Activated CD4-positive, alpha-beta T cell treated with anti-CD3 and anti-CD28 coated beads, Interleukin-2, amount 10 ng/mL, durations not matched to agents 7 days and 5 days (primary cell): ENCODE measurements at regions not wholly inside any gene's neighbourhood (a gene's known extent, or its start where the extent isn't known, plus 50 kb on each side); places are given as distances from the start of the nearest gene placed in this dataset.
"Not testable (repeated sequence)": the region's sequence is repeated elsewhere in the genome, so short reads cannot be mapped to it uniquely, and the experiment has no call there.

Experiments used
- CTCF ChIA-PET: fragments of 350-600 bp; sonication (Branson Sonifier 250); formaldehyde crosslinking; loops from one replicate; lab custom pipeline; 2021; ENCODE audit warnings: antibody characterized with exemption; lab: Charles Lee
- POLR2A ChIA-PET: fragments of 350-600 bp; sonication (Branson Sonifier 250); formaldehyde crosslinking; loops from one replicate; lab custom pipeline; 2021; ENCODE audit warnings: antibody characterized with exemption; lab: Charles Lee
- DNase-seq: peaks from one replicate; pipeline ENCODE4 v3.0.0-alpha.2; 2020
- H3K27ac Mint-ChIP-seq: one replicate; pipeline ENCODE4 v1.8.0; 2021; ENCODE audit warnings: mild to moderate bottlenecking, moderate library complexity, mixed read lengths
- H3K27me3 Mint-ChIP-seq: one replicate; pipeline ENCODE4 v1.8.0; 2021; ENCODE audit warnings: mixed read lengths
- H3K36me3 Mint-ChIP-seq: one replicate; pipeline ENCODE4 v1.8.0; 2021; ENCODE audit warnings: low read depth, mixed read lengths
- H3K4me1 Mint-ChIP-seq: one replicate; pipeline ENCODE4 v1.8.0; 2021; ENCODE audit warnings: mixed read lengths
- H3K4me3 Mint-ChIP-seq: one replicate; pipeline ENCODE4 v1.8.0; 2021; ENCODE audit warnings: mild to moderate bottlenecking, moderate library complexity, mixed read lengths
- H3K9me3 Mint-ChIP-seq: one replicate; pipeline ENCODE4 v1.8.0; 2021; ENCODE audit warnings: mixed read lengths

- CTCF ChIA-PET = no interaction called here
- POLR2A ChIA-PET = no interaction called here
- H3K9me3 Mint-ChIP-seq = peaks cover 6% of the 10 kb centered on the region
- H3K4me1 Mint-ChIP-seq = no peaks in the 10 kb centered on the region
- DNase-seq = no peak
- H3K36me3 Mint-ChIP-seq = no peaks in the 10 kb centered on the region
- no peak overlapping the region for H3K4me3 Mint-ChIP-seq
- no peak overlapping the region for H3K27ac Mint-ChIP-seq
- H3K27me3 Mint-ChIP-seq = peaks cover 1% of the 10 kb centered on the region
Observed at GRCh38 chr22:27107824-27108223, 450.4 kb downstream of the MIAT start.

GRCh38 chr22:27108425-27109114 lies 451.2 kb downstream of the MIAT start:
- Mint-ChIP-seq H3K36me3 (no peaks in the 10 kb centered on the region), H3K4me1 (no peaks in the 10 kb centered on the region), H3K27me3 (peaks cover 1% of the 10 kb centered on the region), H3K4me3 (no peak overlapping the region), H3K27ac (no peak overlapping the region), H3K9me3 (peaks cover 6% of the 10 kb centered on the region)
- POLR2A ChIA-PET = no interaction called here
- CTCF ChIA-PET = no interaction called here
- no peak for DNase-seq

GRCh38 chr22:27109406-27109805 lies 452.0 kb downstream of the MIAT start:
- POLR2A ChIA-PET, H3K4me1 Mint-ChIP-seq, H3K9me3 Mint-ChIP-seq, H3K27me3 Mint-ChIP-seq, DNase-seq, H3K27ac Mint-ChIP-seq, H3K4me3 Mint-ChIP-seq, CTCF ChIA-PET, H3K36me3 Mint-ChIP-seq: not testable (repeated sequence)

- no peaks in the 10 kb centered on the region for H3K27me3 Mint-ChIP-seq
Observed at GRCh38 chr22:27110665-27111451, 453.5 kb downstream of the MIAT start.

GRCh38 chr22:27111796-27112672 lies 454.6 kb downstream of the MIAT start:
- Mint-ChIP-seq H3K36me3 (no peaks in the 10 kb centered on the region), H3K9me3 (peaks cover 6% of the 10 kb centered on the region), H3K27me3 (no peaks in the 10 kb centered on the region), H3K4me1 (no peaks in the 10 kb centered on the region), H3K27ac (no peak overlapping the region), H3K4me3 (no peak overlapping the region)
- POLR2A ChIA-PET = no interaction called here
- no peak for DNase-seq
- CTCF ChIA-PET = no interaction called here

More at GRCh38 chr22:27110665-27111451, 453.5 kb downstream of the MIAT start:
- H3K36me3 Mint-ChIP-seq = no peaks in the 10 kb centered on the region
- no peak for DNase-seq
- H3K4me1 Mint-ChIP-seq = no peaks in the 10 kb centered on the region
- no peak overlapping the region for H3K4me3 Mint-ChIP-seq
- ChIA-PET CTCF (no interaction called here), POLR2A (no interaction called here)
- no peak overlapping the region for H3K27ac Mint-ChIP-seq
- peaks cover 6% of the 10 kb centered on the region for H3K9me3 Mint-ChIP-seq

- ChIA-PET POLR2A (no interaction called here), CTCF (no interaction called here)
- Mint-ChIP-seq H3K27me3 (no peaks in the 10 kb centered on the region), H3K36me3 (no peaks in the 10 kb centered on the region), H3K9me3 (peaks cover 6% of the 10 kb centered on the region), H3K27ac (no peak overlapping the region), H3K4me1 (no peaks in the 10 kb centered on the region), H3K4me3 (no peak overlapping the region)
- no peak for DNase-seq
Observed at GRCh38 chr22:27113211-27113635, 455.8 kb downstream of the MIAT start.

- Mint-ChIP-seq H3K27me3 (no peaks in the 10 kb centered on the region), H3K36me3 (no peaks in the 10 kb centered on the region), H3K4me3 (no peak overlapping the region), H3K4me1 (no peaks in the 10 kb centered on the region), H3K9me3 (peaks cover 3% of the 10 kb centered on the region), H3K27ac (no peak overlapping the region)
- DNase-seq = no peak
- ChIA-PET CTCF (no interaction called here), POLR2A (no interaction called here)
Observed at GRCh38 chr22:27113641-27114040, 456.3 kb downstream of the MIAT start.

GRCh38 chr22:27114186-27114585 lies 456.8 kb downstream of the MIAT start:
- POLR2A ChIA-PET = no interaction called here
- Mint-ChIP-seq H3K27ac (no peak overlapping the region), H3K36me3 (no peaks in the 10 kb centered on the region), H3K4me1 (no peaks in the 10 kb centered on the region), H3K9me3 (peaks cover 1% of the 10 kb centered on the region), H3K27me3 (no peaks in the 10 kb centered on the region), H3K4me3 (no peak overlapping the region)
- DNase-seq = no peak
- CTCF ChIA-PET = no interaction called here

- ChIA-PET POLR2A (no interaction called here), CTCF (no interaction called here)
- no peaks in the 10 kb centered on the region for H3K9me3 Mint-ChIP-seq
- H3K4me1 Mint-ChIP-seq = no peaks in the 10 kb centered on the region
- H3K36me3 Mint-ChIP-seq = no peaks in the 10 kb centered on the region
- no peak overlapping the region for H3K27ac Mint-ChIP-seq
- H3K27me3 Mint-ChIP-seq = no peaks in the 10 kb centered on the region
- DNase-seq = no peak
- H3K4me3 Mint-ChIP-seq = no peak overlapping the region
Observed at GRCh38 chr22:27115410-27115809, 458.0 kb downstream of the MIAT start.

- H3K27ac Mint-ChIP-seq = no peak overlapping the region
- DNase-seq = no peak
- no peaks in the 10 kb centered on the region for H3K36me3 Mint-ChIP-seq
- no peaks in the 10 kb centered on the region for H3K9me3 Mint-ChIP-seq
- POLR2A ChIA-PET = no interaction called here
- H3K4me3 Mint-ChIP-seq = no peak overlapping the region
- H3K4me1 Mint-ChIP-seq = no peaks in the 10 kb centered on the region
- CTCF ChIA-PET = no interaction called here
- H3K27me3 Mint-ChIP-seq = no peaks in the 10 kb centered on the region
Observed at GRCh38 chr22:27115816-27116256, 458.4 kb downstream of the MIAT start.

GRCh38 chr22:27116312-27117086 lies 459.1 kb downstream of the MIAT start:
- Mint-ChIP-seq H3K27me3 (no peaks in the 10 kb centered on the region), H3K27ac (no peak overlapping the region), H3K4me1 (no peaks in the 10 kb centered on the region), H3K36me3 (no peaks in the 10 kb centered on the region), H3K4me3 (no peak overlapping the region), H3K9me3 (no peaks in the 10 kb centered on the region)
- ChIA-PET POLR2A (no interaction called here), CTCF (no interaction called here)
- no peak for DNase-seq

- no peak for DNase-seq
- CTCF ChIA-PET = no interaction called here
- no peaks in the 10 kb centered on the region for H3K9me3 Mint-ChIP-seq
- no peaks in the 10 kb centered on the region for H3K36me3 Mint-ChIP-seq
- H3K4me1 Mint-ChIP-seq = no peaks in the 10 kb centered on the region
- H3K27ac Mint-ChIP-seq = no peak overlapping the region
- H3K4me3 Mint-ChIP-seq = no peak overlapping the region
- POLR2A ChIA-PET = no interaction called here
- H3K27me3 Mint-ChIP-seq = peaks cover 7% of the 10 kb centered on the region
Observed at GRCh38 chr22:27120036-27120435, 462.6 kb downstream of the MIAT start.
